Mesendoderm (in vitro differentiated cells): ENCODE measurements at regions not wholly inside any gene's neighbourhood (a gene's known extent, or its start where the extent isn't known, plus 50 kb on each side); places are given as distances from the start of the nearest gene placed in this dataset.

Experiments used
- DNase-seq: peaks from one replicate; pipeline ENCODE4 v3.0.0; 2013
- H2AK5ac ChIP-seq: 2 replicates; pipeline ENCODE4 v1.6.1; 2013; ENCODE audit warnings: low read length, inconsistent platforms
- H2BK120ac ChIP-seq: 2 replicates; pipeline ENCODE4 v1.6.1; 2013; ENCODE audit warnings: low read depth, mild to moderate bottlenecking, low read length, moderate library complexity, mixed read lengths
- H2BK15ac ChIP-seq: replicated peaks from 2 replicates; pipeline ENCODE4 v1.6.1; 2013; ENCODE audit warnings: low read depth, mild to moderate bottlenecking, moderate library complexity
- H2BK5ac ChIP-seq: 2 replicates; pipeline ENCODE4 v1.6.1; 2013; ENCODE audit warnings: low read length, inconsistent platforms
- H3K18ac ChIP-seq: 2 replicates; pipeline ENCODE4 v1.6.1; 2013; ENCODE audit warnings: mild to moderate bottlenecking, low read length, mixed read lengths
- H3K23ac ChIP-seq: one replicate; pipeline ENCODE4 v1.6.1; 2013; ENCODE audit warnings: low read length
- H3K27ac ChIP-seq: 2 replicates; pipeline ENCODE4 v1.5.1; 2013; ENCODE audit warnings: low read depth, mild to moderate bottlenecking, inconsistent platforms, low read length, moderate library complexity
- H3K27me3 ChIP-seq: 2 replicates; pipeline ENCODE4 v1.6.1; 2013; ENCODE audit warnings: low read length, control low read depth, mild to moderate bottlenecking, inconsistent platforms; ENCODE audit not compliant: insufficient read depth, poor library complexity
- H3K36me3 ChIP-seq: 2 replicates; pipeline ENCODE4 v1.6.1; 2013; ENCODE audit warnings: low read length, inconsistent platforms; ENCODE audit not compliant: control insufficient read depth, insufficient read depth
- H3K4ac ChIP-seq: one replicate; pipeline ENCODE4 v1.6.1; 2013; ENCODE audit warnings: low read depth, mild to moderate bottlenecking, low read length, moderate library complexity
- H3K4me1 ChIP-seq: 2 replicates; pipeline ENCODE4 v1.6.1; 2013; ENCODE audit warnings: low read depth, low read length, inconsistent platforms; ENCODE audit not compliant: control insufficient read depth
- H3K4me2 ChIP-seq: 2 replicates; pipeline ENCODE4 v1.6.1; 2013; ENCODE audit warnings: low read length
- H3K4me3 ChIP-seq: 2 replicates; pipeline ENCODE4 v1.5.1; 2013; ENCODE audit warnings: mild to moderate bottlenecking, low read length
- H3K56ac ChIP-seq: one replicate; pipeline ENCODE4 v1.6.1; 2013; ENCODE audit warnings: low read length
- H3K79me1 ChIP-seq: 2 replicates; pipeline ENCODE4 v1.6.1; 2013; ENCODE audit warnings: low read length, inconsistent platforms
- H3K79me2 ChIP-seq: 2 replicates; pipeline ENCODE4 v1.6.1; 2013; ENCODE audit warnings: mild to moderate bottlenecking, low read length; ENCODE audit not compliant: control insufficient read depth, insufficient read depth
- H3K9ac ChIP-seq: 2 replicates; pipeline ENCODE4 v1.6.1; 2013; ENCODE audit warnings: low read length, inconsistent platforms
- H4K5ac ChIP-seq: one replicate; pipeline ENCODE4 v1.6.1; 2013; ENCODE audit warnings: low read length
- H4K8ac ChIP-seq: one replicate; pipeline ENCODE4 v1.6.1; 2013; ENCODE audit warnings: low read depth, mild to moderate bottlenecking, control low read depth, low read length, moderate library complexity
- WGBS: extraction: QIAGEN DNeasy Blood & Tissue Kit; methylation state at CpG from one replicate; pipeline ENCODE4 v1.1.7; 2013; ENCODE audit warnings: low lambda C conversion rate, missing lambda C conversion rate; ENCODE audit not compliant: insufficient coverage; ENCODE audit errors: extremely low coverage; 5-methylcytosine and 5-hydroxymethylcytosine counted together

DNA sequence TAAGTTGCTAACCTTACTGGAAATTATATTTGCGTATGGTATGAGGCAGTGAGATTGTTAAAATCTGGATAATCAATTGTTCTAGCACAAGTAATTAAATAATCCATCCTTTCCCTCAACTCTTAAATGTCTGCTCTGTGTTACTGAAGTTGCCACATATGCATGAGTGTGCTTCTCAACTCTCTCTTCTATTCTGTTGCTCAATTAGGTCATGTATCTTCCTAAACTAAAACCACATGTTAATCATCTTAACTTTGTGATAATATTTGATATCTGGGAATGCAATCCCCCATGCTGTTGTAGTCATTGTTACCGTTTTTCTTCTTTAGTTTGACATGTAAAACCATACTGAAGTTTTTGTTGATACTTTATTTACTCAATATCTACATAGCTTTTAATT is 63.5 kb upstream of the STMND1 start:
- Histone ChIP-seq H3K79me2 (no peaks in the 10 kb centered on the region), H3K4me2 (no peak overlapping the region), H3K4me1 (no peaks in the 10 kb centered on the region), H3K56ac (no peak overlapping the region), H2BK120ac (no peak overlapping the region), H2BK15ac (no peak overlapping the region), H4K8ac (no peak overlapping the region), H3K18ac (no peak overlapping the region), H2AK5ac (no peak overlapping the region), H2BK5ac (no peak overlapping the region), H3K36me3 (no peaks in the 10 kb centered on the region), H3K79me1 (no peaks in the 10 kb centered on the region), H4K5ac (no peak overlapping the region), H3K23ac (no peak overlapping the region), H3K4ac (no peak overlapping the region), H3K4me3 (no peak overlapping the region), H3K27me3 (no peaks in the 10 kb centered on the region), H3K9ac (no peak overlapping the region), H3K27ac (no peak overlapping the region)
- WGBS = no CpG with 5 or more reads among the region's 2 CpGs
- DNase-seq = no peak

DNA sequence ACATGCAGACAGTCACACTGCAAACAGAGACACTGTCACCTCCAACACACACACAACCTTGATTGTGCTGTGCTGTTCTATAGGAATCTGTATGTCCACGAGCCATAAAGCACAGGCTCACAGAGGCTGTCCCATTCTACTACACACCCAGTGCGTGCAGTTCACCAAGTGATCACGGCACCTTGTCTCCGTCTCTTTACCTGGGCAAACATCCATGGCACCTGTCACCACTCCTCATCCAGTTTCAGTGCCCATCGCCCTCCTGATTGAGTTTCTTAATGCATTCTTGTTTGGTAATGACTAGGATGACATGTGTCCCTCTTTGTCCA is 65.8 kb upstream of the STMND1 start:
- Histone ChIP-seq H2BK120ac (no peak overlapping the region), H4K5ac (no peak overlapping the region), H3K4ac (no peak overlapping the region), H3K56ac (no peak overlapping the region), H3K27me3 (no peaks in the 10 kb centered on the region), H2BK15ac (no peak overlapping the region), H2AK5ac (no peak overlapping the region), H3K4me3 (no peak overlapping the region), H4K8ac (no peak overlapping the region), H3K4me2 (no peak overlapping the region), H3K36me3 (no peaks in the 10 kb centered on the region), H3K79me2 (no peaks in the 10 kb centered on the region), H3K18ac (no peak overlapping the region), H3K79me1 (no peaks in the 10 kb centered on the region), H3K27ac (no peak overlapping the region), H3K23ac (no peak overlapping the region), H2BK5ac (no peak overlapping the region), H3K9ac (no peak overlapping the region), H3K4me1 (no peaks in the 10 kb centered on the region)
- DNase-seq = no peak
- no CpG with 5 or more reads among the region's 5 CpGs for WGBS

DNA sequence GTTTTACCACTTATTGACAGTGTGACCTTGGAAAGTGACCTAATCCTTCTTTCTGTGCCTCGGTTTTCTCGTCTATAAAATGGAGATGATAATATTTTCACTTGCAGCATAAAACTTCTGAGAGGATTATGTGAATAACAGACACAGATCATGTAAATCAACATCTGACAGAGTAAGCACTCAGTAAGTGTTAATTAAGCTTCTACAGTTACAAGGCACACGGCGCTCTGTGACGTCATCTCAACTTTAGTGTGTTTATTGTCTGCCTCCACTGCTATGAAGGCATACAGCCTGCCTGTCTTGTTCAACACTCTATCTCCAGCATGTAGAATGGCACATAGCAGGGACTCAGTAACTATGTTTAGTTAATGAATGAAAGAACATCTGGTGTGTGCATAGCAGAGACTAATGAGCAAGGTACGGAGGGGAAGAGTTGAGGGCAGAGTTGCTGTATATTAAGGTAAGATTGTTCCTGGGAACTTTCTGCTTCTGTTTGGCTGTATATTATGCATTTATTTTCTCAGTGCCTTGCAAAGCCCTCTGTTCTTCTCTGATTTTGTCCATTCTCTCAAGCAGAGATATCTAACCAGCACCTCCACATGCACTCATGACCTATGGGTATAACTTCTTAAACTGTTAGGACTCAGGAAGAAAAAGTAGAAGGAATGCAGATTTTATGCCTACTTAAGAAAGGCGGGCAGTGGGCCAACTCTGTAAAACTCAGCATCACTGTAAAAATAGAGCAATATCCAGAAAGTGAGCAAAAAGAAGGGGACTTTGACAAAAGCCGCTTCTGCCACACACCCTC is 66.4 kb upstream of the STMND1 start:
- Histone ChIP-seq H3K23ac (no peak overlapping the region), H3K56ac (no peak overlapping the region), H3K4me1 (no peaks in the 10 kb centered on the region), H3K4me3 (no peak overlapping the region), H3K36me3 (no peaks in the 10 kb centered on the region), H3K4ac (no peak overlapping the region), H3K4me2 (no peak overlapping the region), H2AK5ac (no peak overlapping the region), H4K8ac (no peak overlapping the region), H2BK120ac (no peak overlapping the region), H4K5ac (no peak overlapping the region), H3K27ac (no peak overlapping the region), H2BK15ac (no peak overlapping the region), H3K9ac (no peak overlapping the region), H3K27me3 (no peaks in the 10 kb centered on the region), H3K79me2 (no peaks in the 10 kb centered on the region), H3K18ac (no peak overlapping the region), H3K79me1 (no peaks in the 10 kb centered on the region), H2BK5ac (no peak overlapping the region)
- no CpG with 5 or more reads among the region's 8 CpGs for WGBS
- DNase-seq = no peak

DNA sequence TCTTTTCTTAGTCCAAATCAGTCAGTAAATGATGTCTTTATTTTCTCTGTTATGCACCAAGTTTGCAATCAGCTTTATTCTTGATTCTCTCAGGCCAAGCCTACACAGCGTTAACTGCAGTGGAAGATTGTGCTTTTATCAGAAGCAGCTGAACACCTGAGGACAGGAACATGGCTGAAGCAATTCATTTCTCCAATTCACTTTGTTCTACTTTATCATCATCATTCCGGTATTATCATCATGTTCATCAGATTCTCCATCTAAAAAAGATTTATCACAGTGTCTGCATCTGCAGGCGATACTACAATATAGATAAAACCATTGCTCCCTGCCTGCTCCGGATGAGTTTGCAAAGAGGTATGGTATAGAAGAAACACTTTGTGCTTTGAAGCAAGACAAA is 68.1 kb upstream of the STMND1 start:
- H2BK120ac ChIP-seq = no peak overlapping the region
- no peak overlapping the region for H3K27ac ChIP-seq
- no peak overlapping the region for H3K23ac ChIP-seq
- H2BK5ac ChIP-seq = no peak overlapping the region
- H3K36me3 ChIP-seq = no peaks in the 10 kb centered on the region
- no peak overlapping the region for H4K8ac ChIP-seq
- DNase-seq = no peak
- no peak overlapping the region for H4K5ac ChIP-seq
- no peaks in the 10 kb centered on the region for H3K79me1 ChIP-seq
- H3K18ac ChIP-seq = no peak overlapping the region
- WGBS = no CpG with 5 or more reads among the region's 4 CpGs
- no peak overlapping the region for H3K4ac ChIP-seq
- no peak overlapping the region for H3K4me3 ChIP-seq
- no peak overlapping the region for H3K4me2 ChIP-seq
- H2AK5ac ChIP-seq = no peak overlapping the region
- H2BK15ac ChIP-seq = no peak overlapping the region
- H3K4me1 ChIP-seq = no peaks in the 10 kb centered on the region
- no peak overlapping the region for H3K56ac ChIP-seq
- H3K27me3 ChIP-seq = no peaks in the 10 kb centered on the region
- no peak overlapping the region for H3K9ac ChIP-seq
- no peaks in the 10 kb centered on the region for H3K79me2 ChIP-seq

DNA sequence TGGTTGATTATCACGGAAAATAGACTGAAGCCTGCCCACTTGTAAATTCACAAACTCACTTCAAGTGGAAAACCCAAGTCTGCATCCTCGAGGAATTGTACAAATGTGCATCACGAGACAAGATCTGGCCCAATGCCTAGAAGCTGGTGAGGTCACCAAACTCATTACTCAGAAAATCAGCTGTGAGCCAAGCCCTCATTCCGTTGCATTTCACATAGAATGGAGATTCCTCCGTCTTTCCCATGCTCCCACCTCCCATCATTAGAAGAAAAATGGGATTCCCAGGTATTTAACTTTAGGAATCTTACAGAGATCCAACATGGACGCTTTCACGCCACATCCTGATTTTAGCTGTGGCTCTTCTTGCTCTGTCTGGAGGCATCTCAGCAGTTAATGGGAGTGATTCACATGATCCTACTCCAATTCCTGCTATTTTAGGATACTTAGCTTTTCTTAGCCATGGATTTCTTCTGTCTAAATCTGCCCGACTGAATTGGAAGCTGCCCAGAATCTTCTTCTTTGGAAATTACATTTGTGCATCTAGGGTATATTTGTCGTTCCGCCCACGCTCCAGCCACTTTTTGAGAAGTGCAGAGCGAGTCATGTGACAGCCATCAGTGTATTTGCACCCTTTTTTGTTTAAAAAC is 68.7 kb upstream of the STMND1 start:
- WGBS = no CpG with 5 or more reads among the region's 12 CpGs
- H3K27ac ChIP-seq = no peak overlapping the region
- no peak overlapping the region for H2BK5ac ChIP-seq
- no peak overlapping the region for H3K23ac ChIP-seq
- no peak overlapping the region for H2AK5ac ChIP-seq
- no peak overlapping the region for H3K4me3 ChIP-seq
- no peak overlapping the region for H2BK120ac ChIP-seq
- H2BK15ac ChIP-seq = no peak overlapping the region
- no peak overlapping the region for H3K4ac ChIP-seq
- no peak overlapping the region for H3K18ac ChIP-seq
- H3K36me3 ChIP-seq = no peaks in the 10 kb centered on the region
- no peak overlapping the region for H4K5ac ChIP-seq
- no peaks in the 10 kb centered on the region for H3K79me1 ChIP-seq
- H3K9ac ChIP-seq = no peak overlapping the region
- H3K27me3 ChIP-seq = no peaks in the 10 kb centered on the region
- H3K4me1 ChIP-seq = no peaks in the 10 kb centered on the region
- no peak overlapping the region for H3K56ac ChIP-seq
- DNase-seq = no peak
- no peak overlapping the region for H4K8ac ChIP-seq
- H3K79me2 ChIP-seq = no peaks in the 10 kb centered on the region
- H3K4me2 ChIP-seq = no peak overlapping the region

DNA sequence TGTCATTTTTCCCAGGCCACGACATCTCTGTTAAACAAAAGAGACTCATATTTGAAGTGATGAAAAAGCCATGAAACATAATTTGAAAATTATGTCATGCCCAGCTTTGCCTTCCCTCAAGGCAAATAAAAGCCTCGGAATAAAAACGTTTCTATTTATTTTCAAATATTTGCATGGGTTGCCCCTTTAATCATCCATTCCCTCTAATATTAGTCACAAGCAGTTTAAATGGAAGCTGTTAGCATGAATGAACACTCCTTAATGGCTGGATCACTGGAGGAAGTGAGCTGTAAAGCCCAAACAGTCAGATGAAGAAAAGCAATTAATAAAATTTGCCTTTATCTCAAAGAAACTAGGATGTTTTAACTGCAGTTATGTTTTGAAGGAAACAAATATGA is 69.3 kb upstream of the STMND1 start:
- H3K27ac ChIP-seq = no peak overlapping the region
- WGBS = no CpG with 5 or more reads among the region's 3 CpGs

More for the DNA sequence above, 69.3 kb upstream of the STMND1 start:
- no peaks in the 10 kb centered on the region for H3K79me2 ChIP-seq
- H3K18ac ChIP-seq = no peak overlapping the region
- no peak overlapping the region for H2BK120ac ChIP-seq
- DNase-seq = no peak
- no peak overlapping the region for H3K4me2 ChIP-seq
- H3K4me1 ChIP-seq = no peaks in the 10 kb centered on the region
- H3K4ac ChIP-seq = no peak overlapping the region
- no peaks in the 10 kb centered on the region for H3K36me3 ChIP-seq
- H2AK5ac ChIP-seq = no peak overlapping the region
- H3K4me3 ChIP-seq = no peak overlapping the region
- no peak overlapping the region for H2BK5ac ChIP-seq
- H3K23ac ChIP-seq = no peak overlapping the region
- H4K8ac ChIP-seq = no peak overlapping the region
- no peak overlapping the region for H2BK15ac ChIP-seq
- no peak overlapping the region for H4K5ac ChIP-seq
- no peak overlapping the region for H3K56ac ChIP-seq
- H3K9ac ChIP-seq = no peak overlapping the region
- no peaks in the 10 kb centered on the region for H3K79me1 ChIP-seq
- no peaks in the 10 kb centered on the region for H3K27me3 ChIP-seq
